Eye (tissue), 1 donor: ENCODE measurements at regions not wholly inside any gene's neighbourhood (a gene's known extent, or its start where the extent isn't known, plus 50 kb on each side); places are given as distances from the start of the nearest gene placed in this dataset.
A peak's percentile ranks its signal among the peaks of the same experiment; 100 is the strongest.
"Not testable (repeated sequence)": the region's sequence is repeated elsewhere in the genome, so short reads cannot be mapped to it uniquely, and the experiment has no call there.

Source experiments
- DNase-seq: peaks from one replicate; pipeline ENCODE4 v3.0.0-alpha.2; 2015

- no peak for DNase-seq
These were observed 767.3 kb downstream of the FAM181B start for GRCh38 chr11:81966340-81966739.

- DNase-seq: no peak
These were observed 770.6 kb downstream of the FAM181B start for GRCh38 chr11:81963018-81963417.

GRCh38 chr11:81960443-81960842 lies 773.2 kb downstream of the FAM181B start:
- no peak for DNase-seq

- DNase-seq: peak; percentile 4
These were observed 774.3 kb downstream of the FAM181B start for GRCh38 chr11:81959341-81959740.

- not testable (repeated sequence) for DNase-seq
These were observed 779.4 kb downstream of the FAM181B start for GRCh38 chr11:81954301-81954700.

- DNase-seq: peak; percentile 6
These were observed 786.8 kb downstream of the FAM181B start for GRCh38 chr11:81946831-81947230.

GRCh38 chr11:81942646-81943045 lies 791.0 kb downstream of the FAM181B start:
- no peak for DNase-seq

- no peak for DNase-seq
These were observed 791.7 kb downstream of the FAM181B start for GRCh38 chr11:81941998-81942397.

- no peak for DNase-seq
These were observed 801.4 kb downstream of the FAM181B start for GRCh38 chr11:81932303-81932702.

GRCh38 chr11:81920205-81920604 lies 813.5 kb downstream of the FAM181B start:
- DNase-seq: no peak

- DNase-seq: no peak
These were observed 817.2 kb downstream of the FAM181B start for GRCh38 chr11:81916451-81916850.

- DNase-seq: no peak
These were observed 818.6 kb downstream of the FAM181B start for GRCh38 chr11:81915045-81915444.

- no peak for DNase-seq
These were observed 819.9 kb downstream of the FAM181B start for GRCh38 chr11:81913793-81914192.

- DNase-seq: no peak
These were observed 825.7 kb downstream of the FAM181B start for GRCh38 chr11:81907996-81908395.

GRCh38 chr11:81899156-81899555 lies 834.5 kb downstream of the FAM181B start:
- DNase-seq: no peak

- no peak for DNase-seq
These were observed 836.0 kb downstream of the FAM181B start for GRCh38 chr11:81897639-81898038.

- DNase-seq: no peak
These were observed 838.4 kb downstream of the FAM181B start for GRCh38 chr11:81895258-81895657.

GRCh38 chr11:81892770-81893635 lies 840.7 kb downstream of the FAM181B start:
- DNase-seq: no peak

- no peak for DNase-seq
These were observed 845.3 kb downstream of the FAM181B start for GRCh38 chr11:81888391-81888790.

GRCh38 chr11:81887671-81888070 lies 846.0 kb downstream of the FAM181B start:
- DNase-seq: no peak

- no peak for DNase-seq
These were observed 847.1 kb downstream of the FAM181B start for GRCh38 chr11:81886406-81887075.

- DNase-seq: no peak
These were observed 859.0 kb downstream of the FAM181B start for GRCh38 chr11:81874635-81875034.

- DNase-seq: no peak
These were observed 862.8 kb downstream of the FAM181B start for GRCh38 chr11:81870815-81871214.

- no peak for DNase-seq
These were observed 863.6 kb downstream of the FAM181B start for GRCh38 chr11:81870066-81870412.
